T-helper 9 cell (primary cell): ENCODE measurements at regions not wholly inside any gene's neighbourhood (a gene's known extent, or its start where the extent isn't known, plus 50 kb on each side); places are given as distances from the start of the nearest gene placed in this dataset.
"Not testable (repeated sequence)": the region's sequence is repeated elsewhere in the genome, so short reads cannot be mapped to it uniquely, and the experiment has no call there.

Source experiments
- DNase-seq: peaks from one replicate; pipeline ENCODE4 v3.0.0-alpha.2; 2020

DNA sequence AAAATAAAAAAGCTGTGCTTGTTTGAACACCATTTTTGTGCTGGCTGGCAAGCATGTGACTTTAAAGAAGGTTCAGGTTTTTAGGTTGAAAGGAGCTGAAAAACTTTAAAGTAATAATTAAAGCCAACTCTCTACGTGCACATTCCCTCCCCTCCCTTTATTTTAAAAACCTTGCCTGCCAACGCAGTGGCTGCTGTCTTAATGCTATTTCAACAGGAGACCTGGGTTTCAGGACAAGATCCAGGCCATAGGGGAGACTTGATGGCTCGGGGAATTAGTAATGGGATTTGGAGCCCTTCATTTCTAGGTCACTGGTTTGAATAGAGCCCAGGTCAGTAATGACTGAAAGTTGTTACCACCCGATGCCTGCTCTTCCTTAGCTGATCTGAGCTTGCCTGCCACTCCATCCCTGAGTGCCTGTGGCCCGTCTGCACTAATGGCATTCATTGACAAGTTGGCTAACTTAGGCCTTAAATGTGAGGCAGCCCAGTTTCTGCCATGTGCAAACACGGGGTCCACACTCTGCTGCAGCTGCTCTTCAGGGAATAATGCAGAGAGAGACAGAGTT is 1233.2 kb upstream of the ZEB2 start:
- no peak for DNase-seq

DNA sequence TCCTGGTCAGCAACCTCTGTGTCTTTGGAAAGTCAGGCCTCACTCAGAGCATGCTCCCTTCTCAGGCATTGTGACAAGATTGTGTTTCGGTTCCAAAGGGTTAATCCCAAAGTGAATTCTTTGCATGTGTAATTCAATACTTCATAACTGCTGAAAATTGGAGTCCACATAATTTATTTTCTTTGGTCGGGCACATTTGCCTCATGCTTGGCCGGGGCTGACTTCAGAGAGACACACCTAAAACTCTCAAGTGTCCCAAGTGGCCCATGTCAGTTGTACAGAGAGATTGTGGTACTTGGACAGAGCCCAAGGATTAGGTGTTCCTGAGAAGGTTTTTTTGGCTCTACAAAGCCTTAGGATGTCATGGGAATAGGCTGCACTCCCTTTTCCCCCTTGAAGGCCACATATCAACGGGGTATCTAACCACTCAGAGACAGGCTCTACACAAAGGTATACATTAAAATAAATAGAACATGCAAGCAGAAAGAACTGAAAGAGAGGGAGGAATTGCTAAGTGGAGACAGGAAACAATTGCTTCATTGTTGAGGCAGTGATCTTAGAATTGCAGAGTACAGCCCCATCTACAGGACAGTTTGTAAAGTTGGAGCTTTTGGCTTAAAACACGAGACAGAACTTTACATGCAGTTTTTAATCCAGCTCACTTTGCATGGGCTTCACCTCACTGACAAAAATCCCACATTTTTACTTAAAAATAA is 1232.3 kb upstream of the ZEB2 start:
- no peak for DNase-seq

DNA sequence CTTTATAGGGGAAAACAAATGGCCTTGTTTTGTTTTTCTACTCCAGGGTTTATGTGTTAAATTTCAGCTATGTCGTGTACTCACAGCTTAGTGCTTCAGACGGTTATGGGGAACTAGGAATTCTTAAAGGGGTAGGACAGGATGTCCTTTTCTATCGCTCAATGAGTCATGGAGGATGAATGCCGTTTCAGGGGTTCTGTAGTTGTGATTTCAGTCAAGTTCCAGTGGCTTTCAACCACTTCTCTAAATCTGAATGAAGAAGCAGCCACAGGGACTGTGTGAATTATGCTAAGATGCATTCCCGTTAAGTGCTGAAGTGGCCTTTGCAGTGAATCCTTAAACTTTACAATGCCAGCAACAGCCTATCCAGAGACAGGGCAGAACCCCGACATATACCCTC is 1231.7 kb upstream of the ZEB2 start:
- DNase-seq = no peak

DNA sequence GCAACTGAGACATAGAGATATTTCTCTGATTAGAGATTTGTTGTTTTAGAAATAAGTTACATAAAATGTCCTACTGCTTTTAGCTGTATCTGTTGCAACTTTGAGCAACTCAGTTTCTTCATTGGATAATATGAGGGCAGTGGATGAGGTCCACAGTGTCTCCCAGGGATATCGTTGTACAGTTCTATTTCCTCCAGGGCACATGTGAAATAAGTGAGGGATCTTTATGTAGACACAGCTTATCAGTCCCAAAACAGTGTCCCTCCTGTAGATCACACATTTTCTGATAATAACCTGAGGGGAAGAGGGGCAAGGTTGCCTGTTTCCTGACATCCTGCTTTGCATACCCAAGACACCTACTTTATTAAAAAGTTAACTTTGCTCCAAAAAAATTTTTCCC is 1231.2 kb upstream of the ZEB2 start:
- no peak for DNase-seq

DNA sequence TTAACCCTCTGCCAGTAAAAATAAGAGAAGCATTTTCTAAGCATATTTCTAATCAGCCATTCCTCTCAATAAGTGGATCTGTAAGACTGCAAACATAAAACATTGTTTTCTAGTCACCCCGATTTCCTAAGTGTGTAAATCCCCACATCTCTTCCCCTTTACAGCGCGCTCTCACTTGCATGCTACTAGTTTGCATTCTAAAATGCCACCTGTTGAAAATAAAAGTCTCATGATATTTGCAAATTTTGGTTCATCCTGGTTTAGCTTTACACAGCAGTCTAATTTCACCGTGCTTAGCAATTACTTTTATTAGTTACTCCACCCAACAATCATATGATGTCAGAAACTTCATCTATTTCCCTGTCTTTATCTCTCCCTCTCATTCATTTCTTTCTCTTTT is 1230.7 kb upstream of the ZEB2 start:
- no peak for DNase-seq

DNA sequence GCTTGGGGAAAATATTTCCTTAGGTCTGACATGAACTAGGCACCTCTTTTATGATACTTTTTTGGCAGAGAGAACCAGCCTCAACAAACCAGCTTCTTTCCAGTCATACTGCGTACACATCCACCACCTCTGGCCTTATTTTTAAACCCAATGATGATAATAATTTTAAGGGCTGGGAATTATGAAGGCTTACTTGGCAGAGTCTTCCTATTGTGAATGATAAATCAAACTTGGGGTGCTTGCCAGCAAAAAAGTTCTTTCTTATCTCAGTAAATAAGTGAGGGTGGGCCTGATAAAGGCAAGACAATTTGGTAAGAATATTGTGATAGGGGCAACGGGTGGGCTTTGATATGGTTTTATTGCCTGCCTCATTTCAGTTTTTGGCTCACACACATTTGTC is 1230.2 kb upstream of the ZEB2 start:
- no peak for DNase-seq

DNA sequence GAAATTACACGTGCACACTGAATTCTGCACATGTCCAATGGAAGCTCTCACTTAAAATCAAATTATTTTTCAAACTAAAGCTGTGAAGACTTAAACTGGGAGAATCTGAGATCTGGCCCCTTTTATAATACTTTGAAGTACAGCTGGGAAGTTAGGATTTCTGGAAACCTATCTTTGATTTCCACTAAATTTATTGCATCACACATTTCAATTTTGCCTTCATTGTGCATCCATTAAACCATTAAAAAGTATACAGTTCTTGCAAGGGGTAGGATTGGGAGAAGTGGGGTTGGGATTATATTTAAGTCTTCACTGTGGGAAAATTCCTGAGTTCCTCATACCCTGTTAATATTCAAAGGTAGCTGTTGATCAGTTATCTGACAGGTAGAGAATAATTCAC is 1229.6 kb upstream of the ZEB2 start:
- no peak for DNase-seq

DNA sequence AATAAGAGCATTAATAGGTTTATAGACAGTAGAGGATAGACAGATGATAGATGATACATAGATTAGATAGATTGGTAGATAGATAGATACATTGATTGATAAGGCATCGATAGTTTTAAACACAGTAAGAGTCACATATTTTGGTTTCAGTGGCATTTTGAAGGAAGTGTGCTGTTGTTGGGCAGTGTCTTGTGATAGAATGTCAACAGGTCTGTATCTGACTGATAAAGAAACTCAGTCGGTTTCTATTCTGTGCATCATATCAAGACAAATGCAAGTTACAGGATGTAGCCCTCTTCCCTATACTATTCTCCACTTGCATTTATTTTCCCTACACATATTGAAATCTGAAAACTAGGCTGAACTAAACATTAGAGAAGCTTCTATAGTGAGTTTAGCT is 1229.0 kb upstream of the ZEB2 start:
- DNase-seq = no peak

DNA sequence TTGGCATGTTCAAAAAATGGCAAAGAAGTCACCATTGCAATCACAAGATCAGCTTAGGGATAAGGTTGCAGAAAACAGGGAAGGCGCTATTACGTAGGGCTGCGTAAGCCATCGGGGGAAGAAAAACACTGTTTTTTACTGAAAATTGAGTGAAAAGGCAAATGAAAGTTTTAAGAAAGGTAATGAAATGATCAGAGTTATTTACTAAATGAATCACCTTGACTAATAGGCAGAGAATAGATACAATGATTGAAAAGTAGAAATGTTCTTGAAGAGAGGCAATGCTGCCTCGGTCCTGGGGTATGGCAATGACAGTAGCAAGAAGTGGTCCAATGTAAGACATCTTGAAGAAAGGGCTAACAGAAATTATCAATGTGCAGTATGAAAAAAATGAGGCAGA is 1227.8 kb upstream of the ZEB2 start:
- no peak for DNase-seq

DNA sequence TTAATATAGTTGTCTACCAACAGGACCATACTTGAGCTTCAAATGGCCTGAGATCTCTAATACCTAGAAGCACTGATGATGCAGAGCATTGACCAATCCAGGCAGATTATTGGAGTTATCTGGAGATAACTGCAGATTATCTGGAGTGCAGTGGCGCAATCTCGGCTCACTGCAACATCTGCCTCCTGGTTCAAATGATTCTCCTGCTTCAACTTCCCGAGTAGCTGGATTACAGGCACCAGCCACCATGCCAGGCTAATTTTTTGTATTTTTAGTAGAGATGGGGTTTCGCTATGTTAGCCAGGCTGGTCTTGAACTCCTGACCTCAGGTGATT is 1225.4 kb upstream of the ZEB2 start:
- DNase-seq = not testable (repeated sequence)

DNA sequence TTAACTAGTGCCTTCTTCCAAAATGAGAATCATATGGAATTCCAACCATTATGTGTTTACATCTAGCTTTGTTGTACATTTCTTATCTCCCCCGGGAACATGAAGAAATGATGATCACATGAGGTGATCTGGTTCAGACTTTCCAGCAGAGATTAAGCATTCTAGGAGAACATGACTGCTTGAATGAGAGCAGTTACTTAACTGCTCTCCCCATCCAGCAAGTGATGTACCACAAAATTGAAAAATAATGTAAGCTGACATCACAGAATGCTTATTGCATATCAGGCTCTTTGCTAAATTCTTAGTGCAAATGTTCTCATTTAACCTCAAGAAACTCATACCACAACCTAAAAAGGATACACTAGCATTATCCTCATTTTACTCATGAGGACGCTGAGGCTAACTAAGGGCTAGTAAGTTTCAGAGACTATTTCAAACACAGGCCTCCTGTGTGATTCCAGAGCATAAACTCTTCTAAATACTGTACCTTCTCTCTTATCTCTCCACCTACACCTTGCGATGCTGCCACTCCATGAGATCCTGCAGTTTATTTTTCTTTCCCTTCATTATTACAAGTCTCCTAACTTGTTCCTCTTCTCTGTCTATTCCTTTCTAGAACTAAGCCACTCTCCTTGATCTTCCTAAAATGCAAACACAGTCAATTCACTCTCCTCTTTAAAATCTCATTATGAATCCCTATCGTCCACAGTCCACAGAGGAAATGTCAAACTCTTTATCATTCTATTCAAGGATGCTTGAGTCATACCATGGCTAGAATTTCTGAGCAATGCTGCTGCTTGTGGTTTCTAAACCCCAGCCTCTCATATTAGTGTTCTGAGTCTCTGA is 1224.8 kb upstream of the ZEB2 start:
- no peak for DNase-seq

DNA sequence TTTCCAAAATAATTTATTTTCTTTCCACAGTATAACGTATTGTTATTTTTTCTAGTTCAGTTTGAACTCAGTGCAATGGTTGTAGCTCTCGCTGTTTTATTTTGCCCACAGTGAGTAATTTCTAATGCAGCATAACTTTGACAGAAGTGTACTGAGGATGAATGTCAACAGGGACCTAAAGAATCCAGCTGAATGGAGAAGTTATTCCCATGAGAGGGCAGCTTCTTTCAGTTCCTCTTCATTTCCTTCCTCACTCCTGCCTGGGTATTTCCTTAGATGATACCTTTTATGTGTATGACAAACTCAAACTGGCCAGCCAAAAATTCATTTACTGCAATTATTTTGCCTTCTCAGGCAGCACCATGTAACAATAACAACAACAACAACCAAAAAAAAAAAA is 1223.1 kb upstream of the ZEB2 start:
- DNase-seq = no peak

DNA sequence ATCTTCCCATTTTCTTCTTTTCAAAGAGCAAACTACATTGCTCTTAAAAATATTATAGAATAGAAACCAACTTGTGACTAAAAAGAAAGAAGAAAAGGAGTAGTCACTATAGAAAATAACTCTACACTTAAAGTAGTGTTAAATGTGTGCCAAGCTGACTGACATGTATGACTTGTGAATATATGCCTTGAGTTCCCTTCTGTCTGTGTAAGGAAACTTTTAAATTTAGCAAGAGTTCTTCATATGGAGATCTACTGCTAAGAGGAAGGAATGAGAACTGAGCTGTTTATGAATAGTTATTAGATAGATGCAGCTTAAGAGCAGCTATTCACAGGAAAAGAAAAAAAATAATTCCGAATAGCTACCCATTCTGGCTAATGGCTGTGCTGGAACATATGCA is 1221.7 kb upstream of the ZEB2 start:
- DNase-seq = no peak

DNA sequence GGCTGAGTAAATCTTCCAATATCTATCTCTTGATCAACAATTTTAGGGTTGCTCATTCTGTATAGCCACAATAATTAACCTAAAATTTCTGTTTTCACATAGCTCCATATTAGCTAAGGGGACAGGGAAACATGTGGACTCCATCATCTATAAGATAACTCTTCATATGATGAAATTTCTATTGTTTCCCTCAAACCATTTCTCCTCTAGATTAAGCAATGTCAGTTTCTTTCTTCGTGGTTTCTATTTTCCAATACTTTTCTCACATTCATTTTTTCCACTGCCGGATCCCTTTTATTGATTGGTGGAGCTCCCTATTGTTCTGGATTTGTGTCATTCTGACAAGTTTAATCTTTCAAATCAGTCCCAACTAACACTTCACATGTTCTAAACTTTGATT is 1221.3 kb upstream of the ZEB2 start:
- DNase-seq = no peak

DNA sequence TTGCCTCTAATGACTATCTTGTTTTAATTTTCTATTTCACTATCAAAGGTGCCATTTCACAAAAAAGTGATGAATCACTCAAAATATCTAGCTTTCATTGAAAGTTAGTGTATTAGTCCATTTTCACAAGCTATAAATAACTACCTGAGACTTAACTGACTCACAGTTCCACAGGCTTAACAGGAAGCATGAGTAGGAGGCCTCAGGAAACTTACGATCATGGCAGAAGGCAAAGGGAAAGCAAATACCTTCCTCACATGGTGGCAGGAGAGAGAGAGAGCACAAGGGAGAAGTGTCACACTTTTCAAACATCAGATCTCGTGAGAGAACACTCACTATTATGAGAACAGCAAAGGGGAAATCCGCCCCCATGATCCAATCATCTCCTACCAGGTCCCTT is 1220.4 kb upstream of the ZEB2 start:
- DNase-seq = no peak

DNA sequence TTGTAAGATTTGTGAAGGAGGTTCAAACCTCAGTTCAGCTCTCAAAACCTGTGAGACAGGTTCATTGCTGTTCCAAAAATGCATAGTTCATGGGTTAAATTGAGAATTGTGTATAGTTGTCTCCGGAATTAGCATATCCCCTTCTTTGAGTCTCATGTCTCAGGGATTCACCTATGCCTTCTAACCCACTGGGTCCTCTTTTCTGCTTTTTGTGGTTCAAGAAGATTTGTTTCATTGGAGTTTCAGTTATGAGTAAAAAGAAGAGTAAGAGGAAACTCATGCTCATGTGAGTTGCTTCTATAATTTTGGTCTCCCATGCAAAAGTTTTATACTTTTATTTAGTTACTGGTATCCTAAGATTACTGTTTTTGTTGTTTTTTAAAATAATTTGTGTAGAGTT is 1219.8 kb upstream of the ZEB2 start:
- no peak for DNase-seq

DNA sequence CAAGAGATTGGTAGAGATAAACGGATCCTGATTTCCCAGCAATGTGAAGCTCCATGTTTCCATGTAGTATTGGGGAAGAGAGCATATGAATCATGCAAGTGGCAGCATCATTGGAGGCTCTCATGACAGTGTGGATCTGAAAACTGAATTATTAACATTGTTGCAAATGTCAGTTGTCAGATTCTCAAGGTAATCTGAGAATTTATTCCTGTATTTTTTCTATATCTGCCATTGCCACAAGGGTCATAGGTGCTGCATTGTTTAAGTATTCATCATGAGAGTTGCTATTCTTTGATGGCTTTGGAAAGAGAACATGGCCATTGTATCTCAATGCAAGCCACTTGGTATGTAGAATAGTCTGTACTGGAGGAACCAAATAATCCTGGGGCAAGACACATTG is 1217.0 kb upstream of the ZEB2 start:
- DNase-seq = no peak

DNA sequence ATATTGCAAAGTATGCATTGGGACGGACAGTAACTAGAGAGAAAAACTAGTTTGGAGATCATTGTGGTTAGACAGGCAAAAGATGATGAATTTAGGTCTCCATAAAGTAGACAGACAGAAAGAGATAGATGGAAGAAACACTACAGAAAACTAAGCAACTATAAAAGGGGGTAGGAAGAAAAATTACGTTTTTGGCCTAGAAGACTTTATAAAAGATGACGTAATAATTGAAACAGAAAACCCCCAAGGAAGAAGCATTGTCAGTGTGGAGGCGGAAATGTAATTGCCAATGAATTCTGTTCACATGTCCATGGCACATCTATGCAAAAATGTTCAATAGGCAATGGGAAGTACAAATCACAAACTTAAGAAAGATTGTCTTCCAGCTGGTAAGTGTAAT is 1211.5 kb upstream of the ZEB2 start:
- no peak for DNase-seq

DNA sequence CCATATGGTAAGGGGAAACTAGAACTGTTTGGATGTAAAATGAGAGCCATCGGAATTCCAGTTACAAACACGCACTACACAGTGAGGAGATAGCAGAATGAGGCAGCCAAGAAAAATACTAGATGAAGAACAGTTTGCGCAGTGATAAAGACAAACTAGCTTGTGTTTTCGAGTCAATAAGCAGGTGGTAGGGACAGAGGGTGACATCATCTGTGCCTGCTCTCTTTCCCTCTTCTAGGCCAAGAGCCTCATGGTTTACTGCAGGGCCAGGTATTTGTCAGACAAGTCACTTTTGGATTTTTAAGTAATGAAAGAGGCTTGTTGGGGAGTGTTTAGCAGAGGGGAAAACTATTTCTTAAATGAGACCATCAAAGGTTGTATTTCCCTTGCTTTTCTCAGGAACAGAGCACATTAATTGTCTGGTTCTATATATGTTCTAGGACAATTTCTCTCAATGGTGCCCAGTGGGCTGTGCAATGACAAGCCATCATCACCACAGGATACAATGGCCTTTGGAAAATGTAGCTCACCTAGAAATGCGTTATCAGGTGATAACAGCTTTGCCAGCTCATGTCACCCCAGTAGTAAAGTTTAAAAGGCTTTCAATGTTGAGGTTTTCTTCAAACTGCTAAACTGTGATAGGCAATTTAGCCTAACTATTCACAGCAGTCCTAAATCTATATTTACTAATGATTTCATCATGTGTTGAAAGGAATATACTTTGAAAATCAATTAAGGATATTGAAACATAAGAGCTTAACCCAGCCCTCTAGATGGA is 1210.3 kb upstream of the ZEB2 start:
- DNase-seq = no peak

DNA sequence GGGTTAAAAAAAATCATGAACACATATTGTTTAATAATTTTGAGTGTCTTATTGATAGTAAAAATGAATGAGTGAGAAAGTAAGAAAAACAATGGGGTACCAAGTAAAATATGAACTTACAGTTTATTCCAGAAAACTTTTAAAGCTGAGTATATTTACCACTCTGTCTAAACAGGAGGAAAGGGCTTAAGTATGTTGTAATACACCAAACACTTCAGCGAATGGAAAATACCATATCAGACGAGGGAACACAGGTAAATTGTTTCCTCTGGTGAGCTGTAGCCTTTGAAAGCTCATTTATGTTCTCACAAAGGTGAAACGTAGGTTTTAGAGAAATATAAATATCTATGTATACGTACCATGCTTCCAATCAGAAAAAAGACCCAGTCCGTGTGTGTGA is 1209.6 kb upstream of the ZEB2 start:
- DNase-seq = no peak

DNA sequence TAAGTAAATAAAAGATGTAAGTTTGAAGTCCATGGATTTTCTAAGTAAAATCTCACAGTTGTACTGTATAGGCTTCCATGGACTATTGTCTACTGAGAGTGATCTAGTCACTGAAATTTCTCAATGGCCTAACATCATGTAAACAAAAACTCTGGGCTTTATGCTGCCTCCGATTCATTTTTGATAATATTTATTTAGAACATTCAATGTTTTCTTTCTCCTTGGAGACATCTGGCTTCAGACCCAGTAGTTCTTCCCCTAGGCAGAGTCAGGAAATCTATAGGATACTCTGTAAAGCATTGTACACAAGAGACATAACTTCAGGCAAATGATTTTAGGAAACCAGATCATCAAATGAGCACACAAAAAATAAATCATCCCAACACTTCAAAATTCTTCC is 1208.6 kb upstream of the ZEB2 start:
- no peak for DNase-seq

DNA sequence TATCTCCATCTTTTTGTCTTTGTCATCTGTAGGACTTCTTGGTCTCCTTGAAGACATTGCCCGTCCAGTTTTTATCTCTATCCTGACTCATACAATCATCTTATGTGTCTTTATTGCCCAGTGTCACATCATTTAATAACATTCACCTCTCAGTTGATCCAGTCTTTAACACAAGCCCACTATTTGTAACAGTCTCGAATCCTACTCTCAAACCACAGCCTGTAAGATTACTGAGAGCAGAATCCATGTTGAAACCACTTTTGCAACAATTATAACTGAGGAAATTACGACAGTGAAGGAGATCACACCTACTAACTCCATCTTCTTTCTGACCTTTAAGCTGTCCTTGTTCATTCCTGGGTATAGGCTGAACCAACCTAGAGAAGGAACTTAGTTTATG is 1206.0 kb upstream of the ZEB2 start:
- DNase-seq = no peak

DNA sequence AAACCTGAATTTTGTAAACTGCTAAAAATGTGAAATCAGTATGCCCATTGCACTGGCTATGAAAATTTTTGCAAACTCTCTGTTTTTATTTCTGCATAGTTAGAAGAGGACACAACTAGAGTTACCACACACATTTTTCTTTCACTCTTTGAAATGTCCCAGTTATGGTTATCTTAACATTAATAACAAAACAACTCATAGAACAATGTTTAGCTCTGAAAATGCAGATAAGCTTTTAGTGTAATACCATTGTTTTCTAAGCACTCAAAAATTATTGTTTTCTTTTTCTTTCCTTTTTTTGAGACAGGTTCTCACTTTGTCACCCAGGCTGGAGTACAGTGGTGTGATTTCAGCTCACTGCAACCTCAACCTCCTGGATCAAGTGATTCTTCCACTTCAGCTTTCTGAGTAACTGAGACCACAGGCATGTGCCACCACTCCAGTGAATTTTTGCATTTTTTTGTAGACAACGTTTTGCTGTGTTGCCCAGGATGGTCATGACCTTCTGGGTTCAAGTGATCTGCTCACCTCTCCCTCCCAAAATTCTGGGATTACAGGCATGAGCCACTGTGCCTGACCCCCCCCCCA is 1204.5 kb upstream of the ZEB2 start:
- no peak for DNase-seq
